Activated CD4-positive, alpha-beta T cell treated with anti-CD3 and anti-CD28 coated beads, Interleukin-2, amount 50 U/mL, for 1 hour (primary cell): ENCODE measurements at regions not wholly inside any gene's neighbourhood (a gene's known extent, or its start where the extent isn't known, plus 50 kb on each side); places are given as distances from the start of the nearest gene placed in this dataset.

Experiments used
- DNase-seq: peaks from one replicate; pipeline ENCODE4 v3.0.0-alpha.2; 2020

DNA sequence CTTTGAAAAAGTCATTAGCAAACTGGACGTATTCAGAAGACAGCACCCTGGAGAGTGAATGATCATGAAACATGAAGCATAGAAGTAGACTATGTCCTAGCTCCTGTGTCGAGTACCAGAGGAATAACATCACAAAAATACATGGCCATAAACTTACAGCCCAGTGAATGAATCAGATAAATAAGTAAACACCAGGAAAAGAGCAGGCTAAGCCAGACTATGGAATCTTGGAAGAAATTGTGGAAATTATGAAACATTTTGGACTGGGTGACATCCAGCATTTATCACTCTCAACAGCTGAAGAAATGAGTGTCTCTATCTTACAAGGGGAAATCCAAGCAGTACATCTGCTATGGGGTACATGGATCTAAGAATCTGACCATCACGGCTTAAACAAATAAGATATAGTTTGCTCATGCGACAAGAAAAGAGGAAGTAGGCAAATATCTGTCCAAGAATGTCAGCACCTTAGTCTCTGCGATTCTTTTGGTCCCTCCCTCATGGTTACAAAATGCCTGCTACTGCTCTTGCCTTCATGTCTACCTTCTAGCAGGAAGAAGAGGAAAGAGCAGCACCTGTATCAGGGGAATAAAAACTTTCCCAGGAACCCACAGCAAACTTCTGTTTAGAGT is 481.5 kb downstream of the BCOR start:
- DNase-seq: no peak

DNA sequence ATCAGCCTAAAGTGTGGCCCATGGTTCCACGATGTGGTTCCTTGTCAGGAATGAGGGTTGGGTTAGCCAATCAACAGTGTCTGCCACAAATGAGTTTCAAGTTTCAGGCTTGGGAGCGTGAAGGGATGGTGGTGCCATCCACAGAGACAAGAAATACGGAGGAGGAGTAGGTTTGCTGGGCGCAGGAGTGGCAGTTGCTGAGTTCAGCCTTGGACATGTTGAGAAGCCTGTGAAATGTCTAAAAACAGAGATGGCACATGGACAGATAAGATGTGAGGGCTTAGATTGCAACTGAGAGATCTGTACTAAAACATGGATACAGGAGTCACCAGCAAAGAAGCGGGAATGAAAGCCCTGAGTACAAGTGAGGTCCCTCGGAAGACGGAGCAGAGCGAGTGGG is 481.0 kb downstream of the BCOR start:
- no peak for DNase-seq

DNA sequence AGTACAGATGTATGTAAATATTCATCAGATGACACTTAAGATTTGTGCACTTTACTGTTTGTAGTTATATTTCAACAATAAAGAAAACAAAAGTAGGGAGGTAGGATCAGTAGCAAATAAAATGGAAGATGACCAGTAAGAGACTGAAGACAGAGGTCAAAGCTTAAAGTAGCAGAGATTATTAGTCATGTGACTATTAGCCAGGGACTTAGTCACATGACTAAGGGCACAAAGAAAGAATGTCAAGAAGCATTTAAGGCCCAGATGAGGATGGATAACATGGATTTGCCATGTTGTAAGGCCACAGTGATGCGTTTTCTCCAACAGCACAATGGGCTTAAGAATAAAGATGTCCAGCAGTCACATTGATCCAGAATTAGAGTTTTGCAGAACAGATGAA is 479.6 kb downstream of the BCOR start:
- DNase-seq: no peak

DNA sequence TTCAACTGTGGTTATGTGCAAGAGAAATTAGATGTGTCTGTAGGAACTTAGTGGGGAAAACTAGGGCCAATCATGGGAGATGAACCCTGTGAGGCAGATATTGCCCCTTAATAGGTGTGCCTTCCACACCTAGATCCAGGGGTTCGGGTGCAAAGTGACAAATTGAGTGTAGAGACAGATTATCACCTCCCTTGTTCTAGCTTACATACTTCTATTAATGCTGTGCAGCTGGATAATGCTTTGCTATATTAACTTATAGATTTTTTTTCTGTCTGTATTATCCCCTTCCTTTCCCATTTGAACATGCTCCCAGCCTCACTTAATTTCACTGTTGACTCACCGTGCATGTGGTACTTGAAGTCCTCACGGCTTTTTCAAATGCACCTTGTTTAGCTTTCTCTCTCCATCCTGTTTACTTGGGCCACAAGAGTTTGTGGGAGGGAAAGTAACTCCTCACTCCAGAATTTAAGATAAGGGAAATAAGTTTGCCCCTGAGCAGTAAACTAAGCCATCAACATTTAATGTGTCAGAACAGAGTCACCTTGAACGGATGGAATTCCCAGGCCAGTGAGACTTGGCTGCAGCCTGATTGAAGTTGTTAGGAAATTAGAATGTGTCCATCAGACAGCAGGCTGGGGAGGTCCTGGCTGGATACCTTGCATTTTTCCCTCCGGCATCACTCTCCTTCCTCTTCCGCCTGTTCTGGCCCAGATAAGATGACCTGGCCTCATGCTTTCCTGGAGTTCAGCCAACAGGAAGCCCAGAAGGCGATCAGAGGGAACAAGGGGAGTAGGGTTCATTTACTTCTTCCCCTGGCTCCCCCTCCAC is 478.4 kb downstream of the BCOR start:
- DNase-seq: no peak

DNA sequence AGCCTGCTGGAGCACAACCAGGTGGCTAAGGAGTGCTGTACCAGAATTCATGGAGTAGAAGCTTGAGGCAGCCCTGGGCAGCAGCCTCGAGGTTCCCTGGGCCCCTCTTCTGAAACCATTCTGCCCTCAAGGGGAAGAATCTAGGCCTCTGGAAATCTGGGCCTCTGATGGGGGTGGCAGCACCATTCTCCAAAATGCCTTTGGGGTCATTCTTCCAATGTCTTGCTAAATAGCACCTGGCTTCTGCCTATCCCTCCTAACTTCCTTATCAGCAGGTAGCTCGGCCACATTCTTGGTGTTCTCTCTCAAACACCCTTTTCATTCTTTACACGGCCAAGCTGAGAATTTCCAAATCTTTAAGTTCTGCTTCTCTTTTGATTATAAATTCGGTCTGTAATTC is 473.6 kb downstream of the BCOR start:
- DNase-seq: no peak

DNA sequence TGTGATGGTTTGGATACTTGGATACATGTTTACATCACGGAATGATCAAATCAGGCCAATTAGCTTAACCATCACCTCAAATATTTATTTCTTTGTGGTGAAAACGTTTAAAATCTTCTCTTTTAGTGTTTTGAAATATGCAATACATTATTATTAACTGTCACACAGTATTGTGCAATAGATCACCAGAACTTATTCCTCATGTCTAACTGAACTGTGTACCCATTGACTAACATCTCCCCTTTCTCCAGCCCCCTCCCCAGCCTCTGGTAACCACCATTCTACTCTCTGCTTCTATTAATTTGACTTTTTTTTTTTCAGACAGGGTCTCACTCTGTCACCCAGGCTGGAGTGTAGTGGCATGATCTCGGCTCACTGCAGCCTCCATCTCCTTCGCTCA is 471.9 kb downstream of the BCOR start:
- DNase-seq: no peak

DNA sequence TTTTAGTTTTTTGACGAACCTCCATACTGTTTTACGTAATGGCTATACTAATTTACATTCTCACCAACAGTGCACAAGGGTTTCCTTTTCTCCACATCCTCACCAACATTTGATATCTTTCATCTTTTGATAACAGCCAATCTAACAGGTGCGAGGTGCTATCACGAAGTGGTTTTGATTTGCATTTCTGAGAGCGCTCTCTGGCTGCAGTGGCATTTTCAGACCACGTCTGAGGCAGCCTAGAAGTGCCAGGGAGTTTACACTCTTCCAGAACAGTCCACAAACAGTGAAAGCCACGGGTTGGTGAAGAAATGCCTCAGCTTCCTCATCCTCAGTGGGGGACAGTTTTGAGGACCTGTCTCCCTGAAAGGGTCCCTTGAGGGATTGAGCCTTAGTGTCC is 471.0 kb downstream of the BCOR start:
- DNase-seq: no peak

DNA sequence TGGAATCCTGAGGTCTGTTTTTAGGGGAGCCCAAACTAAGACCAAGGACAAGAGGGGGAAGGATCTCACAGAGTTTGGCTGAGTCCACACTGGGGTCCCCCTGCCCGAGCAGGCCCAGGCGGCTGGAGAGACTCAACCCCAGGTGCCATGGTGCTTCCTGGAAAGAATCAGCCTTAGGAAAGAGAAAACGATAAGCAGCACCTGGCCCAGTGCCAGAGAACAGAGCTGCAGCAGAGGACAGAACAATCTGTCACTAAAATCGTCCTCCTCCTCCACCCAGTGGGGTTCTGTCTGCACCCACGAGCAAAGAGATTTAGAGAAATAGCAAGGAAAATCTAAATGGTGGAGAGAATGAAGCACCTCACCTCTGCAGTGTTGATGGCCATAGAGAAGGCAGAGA is 470.5 kb downstream of the BCOR start:
- DNase-seq: no peak

DNA sequence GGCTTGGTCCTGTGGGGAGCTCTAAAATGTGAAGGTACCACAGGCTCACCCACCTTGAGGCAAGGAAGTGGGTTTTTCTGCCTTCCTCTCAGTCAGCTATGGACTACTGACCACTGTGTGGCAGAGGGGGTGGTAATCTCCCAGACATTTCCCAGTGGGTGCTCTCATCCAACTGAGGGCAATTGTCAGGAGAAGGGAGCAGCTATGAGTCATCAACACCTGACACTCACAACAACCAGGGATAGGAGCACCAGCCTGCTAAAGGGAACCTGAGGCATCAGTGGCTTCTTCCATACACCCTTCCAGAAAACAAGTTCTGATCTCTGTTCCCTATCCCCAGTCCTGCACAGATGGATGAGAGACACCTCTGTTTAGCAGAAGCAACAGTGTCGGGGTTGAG is 468.8 kb downstream of the BCOR start:
- no peak for DNase-seq

DNA sequence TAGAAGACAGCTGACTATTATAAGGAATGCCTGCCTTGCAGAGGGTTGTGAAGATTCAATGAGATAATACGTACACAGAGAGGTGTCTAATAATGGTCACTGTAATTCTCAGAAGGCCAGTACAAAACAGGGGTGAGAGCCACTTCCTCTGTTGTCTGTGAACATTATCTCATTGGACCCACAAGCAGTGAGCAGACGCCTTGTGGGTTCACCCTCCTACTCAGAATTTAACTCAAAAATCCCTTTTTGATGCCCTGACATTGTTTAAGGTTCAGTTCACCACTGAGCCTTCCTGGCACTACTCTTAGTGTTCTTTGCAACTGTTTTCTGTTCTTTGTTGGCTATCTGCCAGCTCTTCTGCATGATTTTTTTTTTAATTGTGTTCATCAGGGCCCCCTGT is 467.4 kb downstream of the BCOR start:
- DNase-seq: no peak

DNA sequence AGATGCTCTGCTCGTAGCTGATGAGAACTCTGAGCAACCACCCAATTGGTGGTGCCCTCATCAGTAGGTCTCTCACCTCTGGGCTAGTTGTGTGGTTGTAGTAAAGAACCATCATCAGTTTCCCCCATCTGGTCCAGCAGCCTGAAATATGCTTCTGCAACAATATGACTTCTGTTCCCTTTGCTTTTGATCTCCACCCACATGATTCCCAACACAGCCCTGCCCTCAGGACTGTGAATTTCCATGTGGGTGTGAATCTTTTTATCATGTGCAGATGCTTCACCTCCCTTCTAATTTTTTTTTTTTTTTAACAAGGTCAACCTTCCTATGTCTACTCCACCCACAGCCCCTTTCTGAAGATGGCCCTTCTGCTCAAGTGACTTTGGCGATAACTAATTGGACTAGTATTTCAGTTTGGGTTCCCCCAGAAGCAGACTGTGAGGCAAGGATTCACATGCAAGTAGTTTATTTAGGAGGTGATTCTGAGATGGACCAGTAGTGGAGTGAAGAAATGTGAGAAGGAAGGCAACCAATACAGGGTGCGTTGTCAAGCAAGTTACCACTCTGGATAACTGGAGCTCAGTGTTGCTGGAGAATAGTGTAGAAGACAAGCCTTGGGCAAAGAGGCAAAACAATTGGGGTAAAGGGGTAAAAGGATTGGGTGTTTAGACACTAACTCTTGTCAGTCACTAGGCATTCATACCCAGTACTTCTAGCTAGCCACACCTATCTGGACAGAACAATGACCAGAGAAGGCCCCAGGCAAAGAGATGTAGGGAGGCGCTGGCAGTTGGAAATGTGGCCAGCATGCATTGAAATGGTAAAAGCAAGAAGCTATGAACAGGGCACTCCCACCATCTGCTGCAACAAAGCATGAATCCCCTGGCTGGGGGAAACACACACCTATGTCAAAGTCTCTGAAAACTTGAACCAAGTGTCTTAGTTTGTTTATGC is 466.2 kb downstream of the BCOR start:
- DNase-seq: no peak

DNA sequence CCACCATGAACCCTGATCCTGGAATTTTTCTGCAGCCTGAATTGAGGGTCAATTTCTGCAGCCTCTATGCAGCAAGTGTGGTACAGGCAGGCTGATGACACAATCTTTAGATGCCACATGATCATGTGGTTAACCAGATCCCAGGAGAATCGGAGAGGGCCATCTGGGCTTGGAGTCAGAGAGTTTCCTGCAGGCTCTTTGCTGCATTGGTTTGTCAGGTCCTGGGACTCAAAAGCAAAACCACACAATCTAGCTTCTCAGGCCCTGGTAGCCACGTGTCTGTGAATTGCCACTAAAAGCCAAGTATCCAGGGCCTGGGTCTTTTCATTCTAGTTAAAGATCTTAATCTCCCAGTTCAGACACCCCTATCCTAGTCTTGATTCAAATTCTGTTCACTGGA is 464.5 kb downstream of the BCOR start:
- no peak for DNase-seq

DNA sequence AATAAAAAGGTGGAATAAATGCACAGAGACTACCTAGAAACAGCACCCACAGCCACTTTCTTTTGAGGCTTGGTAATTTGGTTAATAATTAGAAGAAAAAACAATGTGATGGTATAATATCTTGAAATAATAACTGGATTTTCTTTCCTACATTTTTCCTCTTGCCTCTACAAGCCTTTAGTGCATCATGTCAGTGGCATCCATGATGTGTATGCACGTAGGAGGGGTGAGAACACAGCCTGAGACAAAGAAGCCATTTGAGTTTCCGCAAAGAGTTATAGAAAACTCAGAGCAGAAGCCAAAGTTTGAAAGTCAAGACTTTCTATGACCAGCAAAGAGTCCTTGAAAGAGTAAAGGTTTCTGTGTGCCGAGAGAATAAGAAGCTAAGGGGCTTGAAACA is 461.3 kb downstream of the BCOR start:
- no peak for DNase-seq

DNA sequence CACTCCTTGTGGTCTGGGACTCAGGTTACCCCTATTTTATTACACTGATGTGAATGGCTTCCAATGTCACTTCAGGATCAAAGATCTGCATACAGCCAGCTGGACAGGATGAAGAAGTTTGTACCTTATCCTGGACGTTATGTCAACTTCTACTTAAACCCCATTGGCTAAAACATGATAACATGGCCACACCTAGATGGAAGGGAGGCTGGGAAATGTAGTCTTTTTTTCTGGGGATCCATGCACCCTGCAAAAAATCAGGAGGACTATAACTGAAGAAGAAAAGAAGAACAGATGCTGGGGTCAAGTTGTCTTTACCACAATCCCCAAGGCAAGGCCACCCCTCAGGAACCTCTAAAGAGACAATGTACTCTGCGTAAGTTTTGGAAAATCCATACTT is 459.2 kb downstream of the BCOR start:
- no peak for DNase-seq

DNA sequence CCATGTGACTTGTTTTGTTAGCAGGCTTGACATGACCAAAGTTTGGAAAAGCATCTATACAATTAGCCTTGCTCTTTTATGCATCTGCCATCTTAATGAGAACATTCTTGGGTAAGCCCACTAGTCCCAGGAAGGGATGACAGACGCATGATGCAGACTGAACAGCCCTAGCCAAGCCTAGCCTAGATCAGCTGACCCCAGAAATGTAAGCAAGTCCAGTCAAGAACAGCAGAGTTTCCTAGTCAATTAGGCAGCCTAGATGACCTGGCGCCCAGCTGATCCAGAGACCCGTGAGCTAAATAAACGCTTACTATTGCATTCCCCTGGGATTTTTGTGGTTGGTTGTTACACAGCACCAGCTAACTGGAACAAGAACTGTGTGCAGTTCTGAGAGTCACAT is 457.9 kb downstream of the BCOR start:
- no peak for DNase-seq

DNA sequence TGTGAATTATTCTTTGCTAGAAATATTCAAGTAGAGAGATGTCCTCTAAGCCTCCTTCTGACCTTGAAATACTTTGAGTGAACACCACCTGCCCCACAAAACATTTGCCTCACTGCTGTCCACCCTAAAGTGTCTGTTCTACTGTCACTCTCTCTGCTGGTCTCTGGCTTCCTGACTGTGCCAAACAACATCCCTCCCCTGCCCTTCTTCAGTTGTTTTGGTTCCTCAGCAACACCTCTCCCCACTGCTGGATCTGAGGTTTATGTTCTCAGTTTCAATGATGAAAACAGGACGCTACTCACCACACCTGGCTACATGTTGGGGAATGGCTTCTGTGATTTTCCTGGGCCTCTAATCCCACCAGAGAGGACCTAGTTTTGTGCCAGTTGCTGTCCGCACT is 456.9 kb downstream of the BCOR start:
- DNase-seq: no peak

DNA sequence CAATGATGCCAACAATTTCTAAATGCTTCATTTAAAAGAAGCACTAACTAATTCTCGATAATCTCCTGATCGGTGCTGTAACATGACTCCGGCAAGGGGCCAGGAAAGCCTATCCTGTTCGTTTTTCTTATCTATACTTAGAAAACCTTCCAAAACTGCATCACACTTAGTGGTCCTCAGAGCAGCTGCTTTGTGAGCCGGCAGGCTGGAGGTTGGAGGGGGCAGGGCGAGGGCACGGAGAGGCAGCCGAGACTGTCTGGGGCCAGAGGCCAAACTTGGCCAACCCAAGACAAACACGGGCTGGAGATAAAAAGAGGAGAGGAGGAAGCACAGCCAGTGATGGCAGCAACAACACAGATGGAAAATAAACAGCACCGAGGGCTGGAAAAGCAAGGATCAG is 455.7 kb downstream of the BCOR start:
- DNase-seq: no peak

DNA sequence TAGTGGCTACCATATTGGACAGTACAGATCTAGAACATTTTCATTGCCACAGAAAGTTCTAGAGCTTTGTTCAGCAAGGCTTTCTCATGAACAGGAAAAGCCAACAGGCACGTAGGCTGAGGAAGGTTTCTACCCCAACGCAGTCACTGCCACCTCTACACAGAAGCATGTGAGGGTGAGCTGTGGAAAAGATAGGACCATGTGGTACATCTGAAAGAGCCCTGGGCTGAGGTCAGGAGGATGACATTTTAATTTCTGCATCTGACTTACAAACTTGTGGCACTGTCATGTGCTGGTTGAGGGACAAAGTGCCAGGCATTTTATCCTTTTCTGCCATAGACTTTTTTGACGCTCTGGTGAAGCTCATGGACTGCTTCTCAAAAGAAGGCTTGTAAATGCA is 454.2 kb downstream of the BCOR start:
- DNase-seq: no peak

DNA sequence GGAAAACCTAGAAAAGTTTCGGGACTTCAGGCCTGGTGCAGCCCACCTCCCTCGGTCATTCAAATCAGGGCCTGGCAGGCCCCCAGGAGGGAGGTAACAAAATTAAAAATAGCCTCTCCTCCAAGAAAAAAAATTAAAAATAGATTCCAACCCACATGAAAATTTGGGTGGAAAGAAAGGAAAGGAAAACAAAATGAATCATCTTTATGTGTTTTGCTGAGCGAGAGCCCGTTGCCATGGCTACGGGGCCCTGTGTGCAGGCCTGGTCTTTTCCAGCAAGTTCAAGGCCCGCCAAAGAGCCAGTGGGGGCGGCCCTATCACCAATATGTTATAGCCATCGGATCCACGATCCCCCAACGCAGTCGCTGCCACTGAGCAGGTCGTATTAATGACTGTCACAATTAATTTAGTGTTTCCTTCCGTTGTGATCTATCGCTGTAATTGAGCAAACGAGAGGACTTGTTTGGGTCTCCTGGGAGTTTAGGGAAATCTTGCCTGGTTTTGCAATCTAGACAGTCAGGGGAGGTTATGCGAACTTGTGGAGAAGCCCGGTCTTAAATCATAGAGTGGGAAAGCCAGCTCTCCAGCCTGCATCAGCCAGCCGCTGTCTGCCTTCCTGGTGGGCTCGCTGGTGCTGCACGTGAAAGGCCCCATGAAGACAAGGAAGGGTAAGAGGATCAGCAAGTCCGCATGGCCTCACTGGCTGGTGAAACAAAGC is 452.4 kb downstream of the BCOR start:
- no peak for DNase-seq

DNA sequence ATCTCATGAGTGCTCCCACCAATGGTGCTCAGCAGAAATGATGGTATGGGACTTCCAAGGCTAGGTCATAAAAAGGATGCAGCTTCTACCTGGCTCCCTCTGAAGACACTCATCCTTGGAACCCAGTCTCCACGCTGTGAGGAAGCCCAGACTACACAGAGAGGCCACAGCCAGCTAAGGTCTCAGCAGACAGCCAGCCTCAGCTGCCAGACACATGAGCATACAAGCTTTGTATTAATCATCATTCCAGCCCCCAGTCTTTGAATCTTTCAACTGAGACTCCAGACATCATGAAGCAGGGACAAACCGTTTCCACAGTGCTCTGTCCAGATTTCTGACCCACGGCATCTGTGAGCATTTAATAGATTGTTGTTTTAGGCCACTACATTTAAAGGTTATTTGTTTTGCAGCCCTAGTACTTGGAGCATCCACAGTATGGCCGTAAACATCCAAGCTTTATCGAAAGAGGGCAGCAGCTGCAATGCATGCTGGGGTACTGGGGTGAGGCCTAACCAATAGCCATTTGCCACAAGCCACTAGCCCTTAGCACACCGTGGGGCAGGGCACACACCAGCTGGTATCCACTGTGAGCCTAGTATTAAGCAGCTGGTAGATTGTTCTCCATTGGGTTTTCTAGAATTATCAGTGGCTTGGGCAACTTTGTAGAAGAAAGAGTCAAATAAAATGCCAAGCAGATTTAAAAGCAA is 449.1 kb downstream of the BCOR start:
- DNase-seq: no peak

DNA sequence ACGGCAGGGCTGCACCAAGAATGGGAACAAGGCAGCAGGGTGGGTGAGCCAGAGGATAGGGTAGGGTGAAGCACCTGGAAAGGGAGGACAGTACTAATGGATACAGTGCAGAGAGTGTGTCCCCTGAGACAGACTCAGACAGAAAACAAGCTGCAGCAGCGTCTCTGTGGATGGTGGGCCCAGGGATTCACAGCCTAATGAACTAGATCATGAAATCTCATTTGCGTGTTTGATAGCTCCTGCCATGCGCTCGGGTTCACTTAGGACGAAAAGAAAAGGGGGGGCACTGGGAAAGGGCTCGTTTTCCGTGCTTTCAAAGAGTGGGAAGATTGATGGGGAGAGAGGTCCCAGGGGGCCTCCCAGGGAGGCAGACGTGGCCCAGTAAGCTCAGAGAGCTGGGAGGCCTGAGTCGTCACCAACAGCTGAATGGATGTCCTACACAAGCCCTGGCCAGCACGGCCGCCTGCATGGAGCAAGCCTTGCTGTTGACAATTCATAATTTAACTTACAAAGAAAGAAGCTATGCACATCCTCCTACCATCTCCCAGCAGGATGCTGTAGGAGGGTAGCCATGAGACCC is 446.9 kb downstream of the BCOR start:
- DNase-seq: no peak

DNA sequence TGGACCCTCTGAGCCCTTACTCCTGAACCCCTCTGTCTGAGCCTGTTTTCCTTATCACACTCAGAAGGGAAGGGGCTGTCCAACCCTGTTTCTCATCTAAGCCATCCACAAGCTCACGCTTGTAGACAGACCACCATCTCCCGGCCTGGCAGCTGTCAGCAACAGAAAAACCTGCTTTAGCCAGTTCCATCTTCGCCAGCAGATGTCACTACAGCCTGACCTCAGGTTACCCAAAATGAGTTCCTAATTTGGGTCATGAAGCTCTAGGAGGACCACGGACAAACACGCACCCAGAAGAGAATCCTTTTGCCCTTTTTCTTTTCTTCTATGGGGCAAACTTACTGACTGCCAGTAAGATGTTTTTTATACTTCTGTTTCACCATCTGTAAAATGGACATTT is 445.4 kb downstream of the BCOR start:
- peak; percentile 8 for DNase-seq
